K562 (cell line): ENCODE measurements at regions not wholly inside any gene's neighbourhood (a gene's known extent, or its start where the extent isn't known, plus 50 kb on each side); places are given as distances from the start of the nearest gene placed in this dataset.

ENCODE experiments used
- ATAC-seq: fragments of 200-7000 bp; cut with Tn5 transposase; 3 replicates; pipeline ENCODE4 v1.9.1; 2020; ENCODE audit warnings: moderate library complexity
- BruUV-seq: library from RNA; stranded (reverse); fragments of 400-500 nt; replicated peaks from 2 replicates; lab custom pipeline; 2021; lab: Mats Ljungman, UMichigan
- CTCF ChIA-PET: fragments of 300-600 bp; formaldehyde crosslinking; extraction: SDS; loops from one replicate; lab custom pipeline; 2021; ENCODE audit warnings: low intra/inter-chr PET ratio; lab: Yijun Ruan, JAX
- POLR2A ChIA-PET: fragments of 300-600, 350-650 bp; sonication (Branson Sonifier 250); formaldehyde crosslinking; extraction: SDS; loops from one replicate; lab custom pipeline; 2021; ENCODE audit warnings: antibody characterized with exemption, inconsistent platforms; lab: Yijun Ruan, JAX
- DNase-seq, 4 experiments: peaks; one replicate each; pipeline versions ENCODE4 v3.0.0 to v3.0.0-alpha.2; 2011 to 2018; ENCODE audit warnings: low spot score in 3 of 4, mixed read lengths in 3 of 4; ENCODE audit errors: extremely low read depth in 1 of 4
- FAIRE-seq: peaks from 2 replicates; lab custom pipeline; 2011; peaks lifted over from hg19 to GRCh38; lab: Jason Lieb, UNC
- H2AFZ ChIP-seq: 2 replicates; pipeline ENCODE4 v1.6.0; 2011; ENCODE audit warnings: low read depth, low read length, control low read depth, inconsistent platforms
- H3K27ac ChIP-seq: fragments of 200-600 bp; 3 replicates; pipeline ENCODE4 v1.8.0; 2011; ENCODE audit warnings: low read depth, mild to moderate bottlenecking, control low read depth, inconsistent platforms, low read length, moderate library complexity, mixed read lengths; ENCODE audit errors: extremely low read depth
- H3K27me3 ChIP-seq, 2 experiments: fragments of 300-600 bp in 1 of 2; 2 replicates in 1 of 2; 3 replicates in 1 of 2; pipeline versions ENCODE4 v1.6.0 to v1.8.0; 2011; ENCODE audit warnings: inconsistent platforms in 2 of 2, low read length in 2 of 2, mild to moderate bottlenecking in 1 of 2, mixed read lengths in 1 of 2, moderate library complexity in 1 of 2; ENCODE audit not compliant: control insufficient read depth in 2 of 2, insufficient read depth in 2 of 2
- H3K36me3 ChIP-seq: fragments of 300-600 bp; 3 replicates; pipeline ENCODE4 v1.8.0; 2011; ENCODE audit warnings: mild to moderate bottlenecking, low read length, inconsistent platforms; ENCODE audit not compliant: control insufficient read depth, insufficient read depth
- H3K4me1 ChIP-seq, 2 experiments: fragments of 200-600 bp in 1 of 2; replicated peaks in 1 of 2; 2 replicates in 1 of 2; 3 replicates in 1 of 2; pipeline versions ENCODE4 v1.5.1 to v1.8.0; 2011; ENCODE audit warnings: inconsistent platforms in 2 of 2, low read length in 2 of 2, mild to moderate bottlenecking in 1 of 2, mixed read lengths in 1 of 2, moderate library complexity in 1 of 2; ENCODE audit not compliant: control insufficient read depth in 2 of 2, insufficient read depth in 2 of 2
- H3K4me2 ChIP-seq: 2 replicates; pipeline ENCODE4 v1.6.1; 2011; ENCODE audit warnings: low read length, control low read depth, inconsistent platforms, mixed read lengths; ENCODE audit not compliant: insufficient read depth
- H3K4me3 ChIP-seq: fragments of 200-600 bp; sonication (generic), shearing (Covaris generic); 2 replicates; pipeline ENCODE4 v1.5.1; 2016; ENCODE audit warnings: control low read depth, inconsistent platforms
- H3K79me2 ChIP-seq: fragments of 200-600 bp; 3 replicates; pipeline ENCODE4 v1.8.0; 2011; ENCODE audit warnings: low read length, inconsistent platforms; ENCODE audit not compliant: control insufficient read depth, insufficient read depth
- H3K9ac ChIP-seq, 2 experiments: 2 replicates each; pipeline versions ENCODE4 v1.6.0 to v1.6.1; 2011; ENCODE audit warnings: low read depth in 2 of 2, low read length in 2 of 2, control low read depth in 1 of 2, inconsistent platforms in 1 of 2, mild to moderate bottlenecking in 1 of 2, mixed read lengths in 1 of 2; ENCODE audit not compliant: insufficient read depth in 1 of 2
- H3K9me1 ChIP-seq: one replicate; pipeline ENCODE4 v1.6.0; 2011; ENCODE audit warnings: inconsistent platforms, mild to moderate bottlenecking, low read length, moderate library complexity; ENCODE audit not compliant: control insufficient read depth, insufficient read depth
- H3K9me3 ChIP-seq: replicated peaks from 2 replicates; pipeline ENCODE4 v1.5.1; 2011; ENCODE audit warnings: low read depth, low read length, inconsistent platforms; ENCODE audit not compliant: control insufficient read depth, insufficient read depth
- H4K20me1 ChIP-seq: replicated peaks from 2 replicates; pipeline ENCODE4 v1.6.1; 2011; ENCODE audit warnings: low read length, inconsistent platforms, mixed read lengths; ENCODE audit not compliant: control insufficient read depth, insufficient read depth
- ARID1B ChIP-seq: fragments of 450-650 bp; IDR thresholded peaks from 2 replicates; pipeline ENCODE4 v1.6.1; 2016; ENCODE audit warnings: antibody characterized with exemption, mild to moderate bottlenecking, inconsistent platforms
- BRCA1 ChIP-seq, 2 experiments: fragments of 450-650 bp in 1 of 2; sonication (generic) in 1 of 2; formaldehyde crosslinking in 1 of 2; IDR thresholded peaks; 2 replicates each; pipeline versions ENCODE4 v1.5.0 to v1.6.1; 2017 to 2020; ENCODE audit warnings: mild to moderate bottlenecking in 1 of 2, missing genetic modification reagents in 1 of 2
- CUX1 ChIP-seq: fragments of 200-800 bp; sonication (Bioruptor generic); IDR thresholded peaks from 2 replicates; pipeline ENCODE4 v1.6.1; 2016; ENCODE audit warnings: missing genetic modification characterization, missing compliant biosample characterization
- EWSR1 ChIP-seq: fragments of 450-650 bp; IDR thresholded peaks from 2 replicates; pipeline ENCODE4 v1.6.1; 2018; ENCODE audit warnings: borderline replicate concordance, mild to moderate bottlenecking, low read depth, moderate library complexity; ENCODE audit not compliant: partially characterized antibody
- HDAC3 ChIP-seq: fragments of 450-650 bp; IDR thresholded peaks from 2 replicates; pipeline ENCODE4 v1.6.1; 2018; ENCODE audit warnings: borderline replicate concordance, mild to moderate bottlenecking, moderate library complexity; ENCODE audit not compliant: partially characterized antibody
- KAT8 ChIP-seq: fragments of 450-650 bp; IDR thresholded peaks from 2 replicates; pipeline ENCODE4 v1.6.1; 2016; ENCODE audit warnings: low read depth, mild to moderate bottlenecking
- NBN ChIP-seq: fragments of 450-650 bp; IDR thresholded peaks from 2 replicates; pipeline ENCODE4 v1.6.1; 2016; ENCODE audit warnings: low read depth, mild to moderate bottlenecking
- PHF20 ChIP-seq: fragments of 450-650 bp; IDR thresholded peaks from 2 replicates; pipeline ENCODE4 v1.6.1; 2018; ENCODE audit not compliant: partially characterized antibody
- RFX5 ChIP-seq: IDR thresholded peaks from 2 replicates; pipeline ENCODE4 v1.6.1; 2011; ENCODE audit warnings: low read depth, mild to moderate bottlenecking, improper control_type of control experiment, low read length
- RNF2 ChIP-seq: sonication (generic); IDR thresholded peaks from 2 replicates; pipeline ENCODE4 v1.6.1; 2016
- ZNF431 ChIP-seq: sonication (generic); formaldehyde crosslinking; IDR thresholded peaks from 2 replicates; pipeline ENCODE4 v1.8.0; 2022; ENCODE audit warnings: mild to moderate bottlenecking, missing genetic modification reagents
- ZNF518B ChIP-seq: fragments of 250-450 bp; sonication (Bioruptor Pico); IDR thresholded peaks from 2 replicates; pipeline ENCODE4 v1.5.0; 2021; ENCODE audit warnings: mild to moderate bottlenecking, moderate library complexity
- ZNF586 ChIP-seq: fragments of 450-650 bp; formaldehyde crosslinking; conservative IDR thresholded peaks from 2 replicates; pipeline ENCODE4 v1.4.0; 2020; ENCODE audit warnings: mild to moderate bottlenecking, moderate library complexity
- WGBS: fragments of 100-300 bp; shearing (Covaris generic); methylation state at CpG from one replicate; pipeline ENCODE4 v1.1.6; 2016; ENCODE audit warnings: low coverage, mixed read lengths; ENCODE audit not compliant: insufficient coverage; ENCODE audit errors: missing lambda C conversion rate; 5-methylcytosine and 5-hydroxymethylcytosine counted together
- in situ Hi-C: fragments of 300-500 bp; cut with MboI; formaldehyde crosslinking; loops from 4 replicates; pipeline ENCODE4 v1.15.0; 2018; ENCODE audit warnings: inconsistent platforms, mixed read lengths
- intact Hi-C: fragments of 100-400 bp; cut with micrococcal nuclease; formaldehyde crosslinking; loops from 2 replicates; pipeline ENCODE4 v1.14.2; 2022

GRCh38 chr6:22512686-22513427 lies 56.5 kb upstream of the HDGFL1 start:
- Histone ChIP-seq H3K36me3 (no peaks in the 10 kb centered on the region), H3K4me3 (no peak overlapping the region), H3K27me3 (no peaks in the 10 kb centered on the region), H3K9ac (no peak overlapping the region), H3K9me1 (no peaks in the 10 kb centered on the region), H3K4me1 (no peaks in the 10 kb centered on the region), H3K79me2 (no peaks in the 10 kb centered on the region), H3K4me2 (no peak overlapping the region), H2AFZ (no peak overlapping the region), H4K20me1 (no peaks in the 10 kb centered on the region), H3K9me3 (0 out of 2 replicates have a peak, but pooled peaks cover 3% of the 10 kb centered on the region), H3K27ac (no peak overlapping the region)
- ATAC-seq (no peak), DNase-seq (no peak), FAIRE-seq (no peak)
- in situ Hi-C loops = no loop called here
- intact Hi-C loops = no loop called here
- WGBS = 5% methylated on average over 9 of the region's 9 CpGs
- ChIA-PET POLR2A (no interaction called here), CTCF (no interaction called here)
- BruUV-seq = no TSS peak
- TF ChIP-seq CUX1 (CRISPR knock-in tag) = no peak
- no peak for TF ChIP-seq HDAC3
- no peak for TF ChIP-seq RFX5
- no peak for TF ChIP-seq ZNF518B (CRISPR knock-in tag)
- TF ChIP-seq ZNF586 = no peak
- no peak for TF ChIP-seq EWSR1
- TF ChIP-seq BRCA1 (IDR thresholded peaks at IDR 0.05) = no peak
- TF ChIP-seq BRCA1 (CRISPR knock-in tag; IDR thresholded peaks at IDR 0.05) = no peak
- TF ChIP-seq KAT8 = no peak
- TF ChIP-seq RNF2 = no peak
- TF ChIP-seq PHF20 = no peak
- no peak for TF ChIP-seq ARID1B
- TF ChIP-seq ZNF431 = no peak
- no peak for TF ChIP-seq NBN
